GM10266 (cell line): ENCODE measurements at regions not wholly inside any gene's neighbourhood (a gene's known extent, or its start where the extent isn't known, plus 50 kb on each side); places are given as distances from the start of the nearest gene placed in this dataset.
"Not testable (repeated sequence)": the region's sequence is repeated elsewhere in the genome, so short reads cannot be mapped to it uniquely, and the experiment has no call there.

Experiments
- DNase-seq: peaks from one replicate; pipeline ENCODE4 v3.0.0; 2012; ENCODE audit errors: extremely low spot score
- CTCF ChIP-seq: IDR thresholded peaks from 2 replicates; pipeline ENCODE4 v1.5.1; 2012; ENCODE audit warnings: mild to moderate bottlenecking, low read depth; ENCODE audit not compliant: control insufficient read depth, insufficient read depth; ENCODE audit errors: missing control alignments

GRCh38 chr2:224650815-224651439, 65.2 kb downstream of the CCDC195 start:
- peak; percentile 64 for DNase-seq
- TF ChIP-seq CTCF = peak; percentile 71

GRCh38 chr2:224647684-224648083, 62.5 kb upstream of the CUL3 start:
- not testable (repeated sequence) for DNase-seq

GRCh38 chr2:224646242-224646846, 61.2 kb upstream of the CUL3 start:
- DNase-seq = peak; percentile 29
- TF ChIP-seq CTCF = peak; percentile 60

- TF ChIP-seq CTCF = no peak
- DNase-seq = no peak
Measured at GRCh38 chr2:224645722-224646121, 60.6 kb upstream of the CUL3 start.

- no peak for DNase-seq
- TF ChIP-seq CTCF = no peak
Measured at GRCh38 chr2:224640679-224641078, 55.5 kb upstream of the CUL3 start.

GRCh38 chr2:224638301-224638823, 53.2 kb upstream of the CUL3 start:
- peak; percentile 66 for DNase-seq
- no peak for TF ChIP-seq CTCF
